ENCODE measurements at regions not wholly inside any gene's neighbourhood (a gene's known extent, or its start where the extent isn't known, plus 50 kb on each side); places are given as distances from the start of the nearest gene placed in this dataset.

GRCh38 chrX:147679356-147680005, 232.2 kb upstream of the FMR1 start:
- intact Hi-C loops (cut with micrococcal nuclease), result no loop called here
- ATAC-seq (no peak), DNase-seq (no peak)

GRCh38 chrX:147680251-147680650, 231.5 kb upstream of the FMR1 start:
- intact Hi-C loops (cut with micrococcal nuclease), result no loop called here
- DNase-seq (no peak), ATAC-seq (no peak)

- no peak for ATAC-seq
These were observed 218.2 kb upstream of the FMR1 start for GRCh38 chrX:147693511-147693910.

GRCh38 chrX:147699061-147699460, 212.7 kb upstream of the FMR1 start:
- intact Hi-C loops (cut with micrococcal nuclease), result no loop called here
- DNase-seq, result no peak
- ATAC-seq, result no peak

More at GRCh38 chrX:147693511-147693910, 218.2 kb upstream of the FMR1 start:
- intact Hi-C loops (cut with micrococcal nuclease), result no loop called here
- DNase-seq, result no peak

GRCh38 chrX:147710301-147710700, 201.4 kb upstream of the FMR1 start:
- ATAC-seq, result no peak
- intact Hi-C loops (cut with micrococcal nuclease), result no loop called here
- DNase-seq, result no peak

GRCh38 chrX:147733369-147733768, 178.3 kb upstream of the FMR1 start:
- no peak for ATAC-seq
- no peak for DNase-seq
- intact Hi-C loops (cut with micrococcal nuclease), result no loop called here

- ATAC-seq, result no peak
- intact Hi-C loops (cut with micrococcal nuclease), result no loop called here
- DNase-seq, result no peak
These were observed 176.4 kb upstream of the FMR1 start for GRCh38 chrX:147735364-147735763.

- no peak for ATAC-seq
- intact Hi-C loops (cut with micrococcal nuclease), result no loop called here
- no peak for DNase-seq
These were observed 175.7 kb upstream of the FMR1 start for GRCh38 chrX:147736045-147736444.

- intact Hi-C loops (cut with micrococcal nuclease), result no loop called here
- DNase-seq (no peak), ATAC-seq (no peak)
These were observed 174.0 kb upstream of the FMR1 start for GRCh38 chrX:147737690-147738089.

GRCh38 chrX:147738265-147738664, 173.5 kb upstream of the FMR1 start:
- intact Hi-C loops (cut with micrococcal nuclease), result no loop called here
- ATAC-seq (no peak), DNase-seq (no peak)

GRCh38 chrX:147739196-147739595, 172.5 kb upstream of the FMR1 start:
- DNase-seq (no peak), ATAC-seq (no peak)
- intact Hi-C loops (cut with micrococcal nuclease), result no loop called here

GRCh38 chrX:147741776-147742175, 169.9 kb upstream of the FMR1 start:
- intact Hi-C loops (cut with micrococcal nuclease), result no loop called here
- DNase-seq, result no peak
- ATAC-seq, result no peak

GRCh38 chrX:147749308-147749707, 162.4 kb upstream of the FMR1 start:
- DNase-seq (no peak), ATAC-seq (no peak)
- intact Hi-C loops (cut with micrococcal nuclease), result no loop called here

GRCh38 chrX:147757750-147758149, 154.0 kb upstream of the FMR1 start:
- no peak for ATAC-seq
- DNase-seq, result no peak
- intact Hi-C loops (cut with micrococcal nuclease), result no loop called here

GRCh38 chrX:147763131-147763530, 148.6 kb upstream of the FMR1 start:
- no peak for DNase-seq
- ATAC-seq, result no peak
- intact Hi-C loops (cut with micrococcal nuclease), result no loop called here

GRCh38 chrX:147764868-147765267, 146.9 kb upstream of the FMR1 start:
- DNase-seq (no peak), ATAC-seq (no peak)
- intact Hi-C loops (cut with micrococcal nuclease), result no loop called here

- DNase-seq (no peak), ATAC-seq (no peak)
- intact Hi-C loops (cut with micrococcal nuclease), result no loop called here
These were observed 140.9 kb upstream of the FMR1 start for GRCh38 chrX:147770858-147771257.

GRCh38 chrX:147776988-147777387, 134.7 kb upstream of the FMR1 start:
- DNase-seq (no peak), ATAC-seq (no peak)
- intact Hi-C loops (cut with micrococcal nuclease), result no loop called here

- DNase-seq (no peak), ATAC-seq (no peak)
- intact Hi-C loops (cut with micrococcal nuclease), result no loop called here
These were observed 132.5 kb upstream of the FMR1 start for GRCh38 chrX:147779173-147779572.

GRCh38 chrX:147781844-147782243, 129.9 kb upstream of the FMR1 start:
- ATAC-seq, result no peak
- intact Hi-C loops (cut with micrococcal nuclease), result no loop called here
- no peak for DNase-seq

GRCh38 chrX:147788641-147789350, 122.9 kb upstream of the FMR1 start:
- intact Hi-C loops (cut with micrococcal nuclease), result no loop called here
- ATAC-seq (no peak), DNase-seq (no peak)

Data from left ventricle myocardium superior (tissue), 1 donor.